ENCODE measurements at regions not wholly inside any gene's neighbourhood (a gene's known extent, or its start where the extent isn't known, plus 50 kb on each side); places are given as distances from the start of the nearest gene placed in this dataset.
"Not testable (repeated sequence)": the region's sequence is repeated elsewhere in the genome, so short reads cannot be mapped to it uniquely, and the experiment has no call there.

DNA sequence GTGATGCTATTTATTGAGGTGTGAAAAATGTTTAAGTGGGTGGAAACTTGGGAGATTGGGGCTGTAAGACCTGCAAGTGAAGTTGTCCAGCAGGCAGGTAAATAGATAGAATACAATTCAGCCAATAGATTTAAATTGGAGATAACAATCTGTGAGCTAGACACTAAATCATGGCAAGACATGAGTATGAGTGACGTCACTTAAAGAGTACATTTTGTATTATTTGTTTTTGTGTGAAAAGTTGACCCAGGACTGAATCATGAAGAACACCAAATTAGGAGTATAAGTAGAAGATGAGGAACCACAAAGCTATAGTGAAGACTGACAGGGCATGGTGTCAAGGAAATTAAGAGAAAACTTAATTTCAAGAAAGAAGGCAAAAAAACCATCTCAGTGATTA lies 249.1 kb upstream of the SEMA3C start:
- no peak for DNase-seq

DNA sequence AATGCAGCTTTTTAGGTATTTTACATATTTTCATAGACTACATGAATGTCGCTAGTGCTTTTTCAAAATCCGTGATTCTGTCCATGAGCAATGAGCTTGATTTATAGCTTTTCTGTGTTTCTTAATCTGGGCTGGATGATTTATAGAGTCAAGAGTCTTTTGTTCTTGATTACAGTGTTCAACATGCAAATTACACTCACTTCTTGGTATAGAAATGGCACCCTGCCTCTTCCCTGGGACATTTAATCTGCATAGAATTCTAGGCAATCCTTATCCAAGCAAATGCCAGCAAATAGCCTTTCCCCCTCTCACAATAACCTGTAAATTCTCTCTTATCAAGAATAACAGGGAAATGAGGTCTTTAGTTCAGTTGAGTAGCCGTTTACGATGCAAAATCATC lies 246.2 kb upstream of the SEMA3C start:
- DNase-seq = no peak

DNA sequence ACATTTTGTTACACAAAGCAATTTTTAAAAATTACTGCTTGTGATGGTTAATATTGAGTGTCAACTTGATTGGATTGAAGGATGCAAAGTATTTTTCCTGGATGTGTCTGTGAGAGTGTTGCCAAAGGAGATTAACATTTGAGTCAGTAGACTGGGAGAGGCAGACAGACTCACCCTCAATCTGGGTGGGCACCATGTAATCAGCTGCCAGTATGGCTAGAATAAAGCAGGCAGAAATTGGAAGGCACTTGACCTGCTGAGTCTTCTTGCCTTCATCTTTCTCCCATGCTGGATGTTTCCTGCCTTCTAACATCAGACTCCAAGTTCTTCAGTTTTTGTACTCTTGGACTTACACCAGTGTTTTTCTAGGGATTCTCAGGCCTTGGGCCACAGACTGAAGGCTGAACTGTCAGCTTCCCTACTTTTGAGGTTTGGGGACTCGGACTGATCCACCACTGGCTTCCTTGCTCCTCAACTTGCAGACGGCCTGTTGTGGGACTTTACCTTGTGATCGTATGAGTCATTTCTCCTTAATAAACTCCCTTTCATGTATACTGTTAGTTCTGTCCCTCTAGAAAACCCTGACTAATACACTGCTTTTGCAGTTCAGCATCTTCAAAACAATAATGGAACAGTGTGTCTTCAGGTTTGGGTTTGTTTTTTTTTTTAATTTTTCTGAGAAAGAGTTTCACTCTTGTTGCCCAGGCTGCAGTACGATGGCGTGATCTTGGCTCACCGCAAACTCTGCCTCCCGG lies 244.1 kb upstream of the SEMA3C start:
- DNase-seq = no peak

- no peak for DNase-seq
These were observed 243.4 kb upstream of the SEMA3C start for GRCh38 chr7:81162234-81162633.

DNA sequence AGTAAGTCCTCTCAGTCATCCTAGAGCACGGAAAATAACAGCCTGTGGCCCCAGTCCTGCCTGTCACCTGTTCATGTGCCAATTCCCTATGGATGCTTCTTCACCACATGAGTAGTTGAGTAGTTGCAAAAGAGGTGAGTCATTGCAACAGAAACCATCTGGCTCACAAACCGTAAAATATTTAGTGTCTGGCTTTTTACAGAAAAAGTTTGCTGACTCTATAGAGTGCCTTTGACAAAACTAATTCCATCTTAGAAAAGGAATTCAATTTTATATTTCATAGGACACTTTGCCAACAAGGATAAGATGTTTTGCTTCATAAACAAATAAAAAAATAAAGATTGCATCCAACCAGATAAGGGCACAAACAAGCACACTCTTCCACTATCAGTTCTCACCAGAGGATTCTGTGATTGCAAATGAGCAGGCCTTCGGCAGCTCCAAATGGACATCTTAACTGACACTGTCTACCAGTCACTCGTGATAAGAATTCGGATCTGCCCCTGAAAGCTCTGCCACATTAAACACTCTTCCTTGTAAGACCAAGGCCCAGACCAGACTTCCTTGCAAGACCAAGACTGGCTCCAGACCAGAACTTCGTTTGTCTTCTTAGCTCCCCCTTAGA lies 242.7 kb upstream of the SEMA3C start:
- DNase-seq = peak; percentile 18 to 75

GRCh38 chr7:81159402-81159801 lies 240.6 kb upstream of the SEMA3C start:
- no peak for DNase-seq

- no peak for DNase-seq
These were observed 239.3 kb upstream of the SEMA3C start for GRCh38 chr7:81158189-81158588.

- no peak for DNase-seq
These were observed 237.0 kb upstream of the SEMA3C start for GRCh38 chr7:81155654-81156373.

- DNase-seq = no peak
These were observed 235.7 kb upstream of the SEMA3C start for GRCh38 chr7:81154565-81154964.

- not testable (repeated sequence) for DNase-seq
These were observed 234.1 kb upstream of the SEMA3C start for GRCh38 chr7:81152925-81153324.

DNA sequence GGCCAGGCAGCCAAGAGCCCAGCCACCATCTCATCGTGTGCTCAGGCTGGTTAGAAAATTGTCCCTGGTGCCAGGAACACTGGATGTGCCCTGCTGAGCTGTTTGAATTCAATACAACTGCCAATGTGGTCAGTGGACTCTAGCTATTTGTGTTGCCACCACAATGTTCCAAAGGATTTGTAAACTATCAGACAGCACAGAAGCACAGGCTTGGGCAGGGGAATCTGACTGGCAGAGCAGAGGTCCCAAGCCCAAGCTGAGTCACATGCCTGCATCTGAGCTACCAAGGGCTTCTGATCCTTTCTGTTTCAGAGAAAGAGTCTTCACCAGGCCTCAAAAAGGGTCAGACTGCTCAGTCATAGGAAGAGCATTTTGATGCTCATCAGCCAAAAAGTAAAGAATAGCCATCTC lies 232.1 kb upstream of the SEMA3C start:
- peak; percentile 34 to 58 for DNase-seq

- no peak for DNase-seq
These were observed 225.0 kb upstream of the SEMA3C start for GRCh38 chr7:81143856-81144255.

DNA sequence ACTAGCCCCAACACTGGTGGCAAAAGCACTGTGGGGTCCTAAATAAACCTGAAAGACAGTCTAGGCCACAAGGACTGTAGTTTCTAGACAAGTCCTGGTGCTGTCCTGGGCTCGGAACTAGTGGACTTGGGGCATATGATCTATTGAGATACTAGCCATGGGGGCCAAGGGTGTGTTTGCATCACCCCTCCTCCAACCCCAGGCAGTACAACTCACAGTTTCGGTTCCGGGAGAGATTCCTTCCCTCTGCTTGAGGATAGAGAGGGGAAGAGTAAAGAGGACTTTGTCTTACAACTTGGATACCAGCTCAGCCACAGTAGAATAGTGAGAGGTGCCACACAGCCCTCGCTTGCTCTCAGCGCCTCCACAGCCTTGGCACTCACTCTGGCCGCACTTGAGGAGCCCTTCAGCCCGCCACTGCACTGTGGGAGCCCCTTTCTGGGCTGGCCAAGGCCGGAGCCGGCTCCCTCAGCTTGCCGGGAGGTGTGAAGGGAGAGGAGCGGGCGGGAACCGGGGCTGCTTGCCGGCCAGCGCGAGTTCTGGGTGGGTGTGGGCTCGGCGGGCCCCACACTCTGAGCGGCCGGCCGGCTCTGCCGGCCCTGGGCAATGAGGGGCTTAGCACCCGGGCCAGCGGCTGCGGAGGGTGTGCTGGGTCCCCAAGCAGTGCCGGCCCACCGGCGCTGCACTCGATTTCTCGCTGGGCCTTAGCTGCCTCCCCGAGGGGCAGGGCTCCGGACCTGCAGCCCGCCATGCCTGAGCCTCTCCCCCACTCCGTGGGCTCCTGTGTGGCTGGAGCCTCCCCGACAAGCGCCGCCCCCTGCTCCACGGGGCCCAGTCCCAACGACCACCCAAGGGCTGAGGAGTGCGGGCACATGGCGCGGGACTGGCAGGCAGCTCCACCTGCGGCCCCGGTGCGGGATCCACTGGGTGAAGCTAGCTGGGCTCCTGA lies 222.7 kb upstream of the SEMA3C start:
- not testable (repeated sequence) for DNase-seq

DNA sequence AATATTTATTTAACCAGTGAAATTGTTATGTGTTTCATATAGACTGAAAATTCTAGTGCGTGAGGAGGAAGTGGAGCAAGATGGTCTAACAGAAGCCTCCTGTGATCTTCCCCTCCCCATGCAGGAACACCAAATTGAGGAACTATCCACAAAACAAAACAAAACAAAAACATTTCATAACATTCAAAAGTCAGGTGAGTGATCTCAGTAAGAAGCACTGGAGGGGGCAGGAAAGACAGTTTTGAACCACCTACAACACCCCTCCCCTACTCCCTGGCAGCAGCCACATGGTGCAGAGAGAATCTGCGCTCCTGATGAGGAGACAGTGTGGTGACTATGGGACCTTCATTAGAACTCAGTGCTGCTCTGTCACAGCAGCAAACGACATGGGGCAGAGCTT lies 221.9 kb upstream of the SEMA3C start:
- DNase-seq = no peak

GRCh38 chr7:81140252-81140651 lies 221.4 kb upstream of the SEMA3C start:
- DNase-seq = no peak

- DNase-seq = no peak
These were observed 220.0 kb upstream of the SEMA3C start for GRCh38 chr7:81138870-81139269.

DNA sequence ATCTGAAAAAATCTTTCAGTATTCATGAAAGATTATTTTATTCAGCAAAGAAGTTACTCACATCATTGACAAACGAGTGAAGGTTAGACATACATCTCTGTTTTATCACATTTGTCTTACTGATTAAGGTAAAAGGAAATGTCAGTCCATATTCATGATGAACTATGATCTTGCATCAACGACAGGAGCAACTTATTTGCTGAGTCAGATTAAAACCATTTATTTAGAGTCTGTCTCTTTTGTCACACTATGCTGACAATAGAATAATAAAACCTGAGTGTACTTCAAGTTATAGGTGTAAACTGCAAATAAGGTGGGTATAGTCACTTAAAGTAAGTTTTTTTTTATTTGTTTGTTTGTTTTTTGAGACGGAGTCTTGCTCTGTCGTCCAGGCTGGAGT lies 216.5 kb upstream of the SEMA3C start:
- DNase-seq = no peak

GRCh38 chr7:81128011-81128410 lies 209.2 kb upstream of the SEMA3C start:
- DNase-seq = no peak

DNA sequence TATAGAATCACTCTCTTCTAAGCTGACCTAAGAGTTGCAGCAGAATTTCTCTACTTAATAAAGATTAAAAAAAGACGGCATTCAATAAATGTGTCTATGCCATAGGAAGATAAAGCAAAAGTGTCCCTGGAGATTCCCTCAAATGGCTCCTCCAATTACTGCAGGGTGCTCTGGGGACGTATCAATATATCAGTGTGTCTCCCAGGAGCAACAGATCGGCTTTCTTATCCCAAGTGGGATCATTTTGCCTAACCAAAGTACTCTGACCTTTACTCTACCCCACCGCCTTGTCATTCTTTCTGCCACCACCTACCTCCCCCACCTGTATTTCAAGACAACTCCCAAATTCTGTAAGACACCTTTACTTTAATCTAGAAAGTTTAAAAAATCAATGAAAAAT lies 202.0 kb upstream of the SEMA3C start:
- no peak for DNase-seq

- DNase-seq = no peak
These were observed 201.3 kb upstream of the SEMA3C start for GRCh38 chr7:81120111-81120510.

- DNase-seq = no peak
These were observed 195.8 kb upstream of the SEMA3C start for GRCh38 chr7:81114633-81115032.

DNA sequence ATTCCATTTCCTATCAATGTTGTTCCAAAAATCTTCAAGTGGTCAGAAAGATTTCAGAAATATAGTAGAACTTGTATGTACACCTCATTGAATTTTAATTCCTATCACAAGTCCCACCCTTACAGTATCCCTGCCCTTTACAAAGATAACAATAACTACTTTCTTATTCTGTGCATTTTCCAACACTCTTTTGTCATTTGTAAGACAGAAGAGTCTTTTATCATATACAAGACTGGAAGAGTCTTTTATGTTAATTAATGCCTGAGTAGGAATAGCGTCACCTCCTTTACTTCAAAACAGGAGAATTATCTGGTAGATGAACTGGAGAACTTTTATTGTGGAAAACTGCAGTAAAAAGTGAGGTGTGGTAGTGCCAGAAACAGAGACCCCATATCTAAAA lies 193.9 kb upstream of the SEMA3C start:
- no peak for DNase-seq

Measured in NCI-H446 (cell line).